GM21528 (cell line): ENCODE measurements at regions not wholly inside any gene's neighbourhood (a gene's known extent, or its start where the extent isn't known, plus 50 kb on each side); places are given as distances from the start of the nearest gene placed in this dataset.

ENCODE experiments used
- ATAC-seq: cut with Tn5 transposase; IDR thresholded peaks from one replicate; pipeline ENCODE4 v1.9.1; 2021; ENCODE audit warnings: mild to moderate bottlenecking, moderate library complexity; ENCODE audit not compliant: unreplicated experiment, low FRiP score

DNA sequence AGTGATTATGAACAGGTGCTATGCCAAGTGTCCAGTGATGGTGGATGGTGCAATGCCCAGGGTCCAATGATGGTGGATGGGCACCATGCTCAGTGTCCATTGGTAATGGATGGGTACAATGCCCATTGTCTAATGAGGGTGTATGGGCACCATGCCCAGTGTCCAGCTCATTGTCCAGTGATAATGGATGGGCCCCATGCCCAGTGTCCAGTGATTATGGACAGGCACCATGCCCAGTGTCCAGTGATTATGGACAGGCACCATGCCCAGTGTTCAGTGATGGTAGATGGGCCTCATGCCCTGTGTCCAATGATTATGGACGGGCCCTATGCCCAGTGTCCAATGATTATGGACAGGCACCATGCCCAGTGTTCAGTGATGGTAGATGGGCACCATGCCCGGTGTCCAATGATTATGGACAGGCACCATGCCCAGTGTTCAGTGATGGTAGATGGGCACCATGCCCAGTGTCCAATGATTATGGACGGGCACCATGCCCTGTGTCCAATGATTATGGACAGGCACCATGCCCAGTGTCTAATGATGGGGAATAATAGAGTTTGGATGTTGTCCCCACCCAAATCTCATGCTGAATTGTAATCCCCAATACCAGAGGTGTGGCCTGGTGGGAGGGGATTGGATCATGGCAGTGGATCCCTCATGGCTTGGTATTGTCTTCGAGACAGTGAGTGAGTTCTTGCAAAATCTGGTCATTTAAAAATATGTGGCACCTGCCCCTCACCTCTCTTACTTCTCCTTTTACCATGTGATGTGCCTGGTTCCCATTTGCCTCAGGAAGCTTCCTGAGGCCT lies 87.8 kb downstream of the ANKRD10 start:
- ATAC-seq: no peak
